NCI-H460 (cell line): ENCODE measurements at regions not wholly inside any gene's neighbourhood (a gene's known extent, or its start where the extent isn't known, plus 50 kb on each side); places are given as distances from the start of the nearest gene placed in this dataset.
"Not testable (repeated sequence)": the region's sequence is repeated elsewhere in the genome, so short reads cannot be mapped to it uniquely, and the experiment has no call there.

ENCODE experiments used
- DNase-seq: peaks from one replicate; pipeline ENCODE4 v3.0.0-alpha.2; 2016; ENCODE audit warnings: low read depth; ENCODE audit errors: extremely low read depth

DNA sequence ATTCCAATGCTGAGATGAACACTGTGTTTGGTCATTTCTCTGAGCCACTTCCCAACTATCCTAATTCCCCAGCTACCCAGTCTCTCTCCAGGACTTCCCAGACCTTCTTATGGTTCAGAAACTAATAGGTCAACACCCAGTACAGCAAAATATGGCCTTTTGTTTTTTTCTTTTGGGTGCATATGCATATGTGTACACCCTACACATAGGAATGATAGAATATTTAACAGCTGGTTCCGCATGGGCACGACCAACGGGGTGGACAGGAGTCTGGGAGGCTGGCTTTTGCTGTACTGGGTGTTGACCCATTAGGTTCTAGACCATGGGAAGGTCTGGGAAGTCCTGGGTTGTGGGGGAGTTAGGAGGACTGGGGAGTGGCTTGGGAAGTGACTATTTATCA lies 143.9 kb downstream of the MRPS6 start:
- no peak for DNase-seq

- DNase-seq = no peak
Observed at GRCh38 chr21:34219334-34220060, 144.3 kb upstream of the KCNE2 start.

DNA sequence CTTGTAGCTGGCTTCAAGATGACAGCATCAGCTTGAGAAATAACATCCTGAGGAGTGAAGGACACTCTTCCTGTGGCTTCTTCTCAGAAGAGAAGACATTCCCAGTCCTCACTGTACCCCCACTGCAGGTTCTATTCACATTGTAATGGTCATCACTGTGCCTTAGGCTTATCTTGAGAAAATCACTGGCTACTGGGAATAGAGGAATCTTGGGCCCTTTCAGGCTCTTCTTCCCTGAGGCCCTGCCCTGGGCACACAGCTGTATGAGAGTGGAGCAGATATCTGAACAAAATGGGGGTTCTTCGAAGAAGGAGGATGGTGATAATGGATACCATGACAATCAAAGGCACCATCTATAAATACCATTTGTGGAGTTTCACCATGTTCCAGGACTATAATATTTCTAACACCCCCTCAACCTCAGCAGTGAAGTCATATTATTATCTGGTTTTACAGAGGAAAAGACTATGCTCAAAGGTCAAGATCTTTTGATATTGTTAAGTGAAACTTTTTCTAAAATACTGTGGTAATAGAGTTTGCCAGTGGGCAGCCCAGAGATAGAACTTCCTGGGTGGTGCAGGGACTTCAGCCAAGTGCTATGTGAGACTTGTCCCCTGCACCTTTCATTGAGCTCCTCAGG lies 143.1 kb upstream of the KCNE2 start:
- no peak for DNase-seq

GRCh38 chr21:34221331-34222030 lies 142.3 kb upstream of the KCNE2 start:
- DNase-seq = no peak

- no peak for DNase-seq
Observed at GRCh38 chr21:34222031-34222335, 141.8 kb upstream of the KCNE2 start.

GRCh38 chr21:34223376-34223775 lies 140.4 kb upstream of the KCNE2 start:
- no peak for DNase-seq

DNA sequence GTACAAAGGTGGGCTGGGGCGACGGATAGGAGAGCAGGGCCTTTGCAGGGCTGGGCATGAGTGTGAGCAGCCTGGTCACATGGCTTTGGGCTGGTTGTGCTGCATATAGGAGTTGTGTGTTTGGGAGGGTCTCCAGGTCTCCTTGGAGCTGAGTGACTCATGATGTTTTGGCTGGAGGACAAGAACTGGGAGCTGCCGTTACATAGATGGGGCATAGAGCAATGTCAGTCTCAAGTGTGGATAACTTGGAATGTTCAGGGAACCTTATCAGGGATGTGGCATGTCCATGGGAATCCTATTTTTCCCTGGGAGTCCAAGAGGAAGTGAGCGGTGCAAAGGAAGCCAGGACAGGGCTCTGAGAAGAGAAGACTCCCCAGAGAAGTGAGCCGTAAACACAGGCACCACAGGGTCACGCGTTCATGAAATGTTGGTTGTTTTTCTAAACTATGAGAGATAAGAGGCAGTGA lies 136.4 kb upstream of the KCNE2 start:
- no peak for DNase-seq

GRCh38 chr21:34228792-34229191 lies 135.0 kb upstream of the KCNE2 start:
- DNase-seq = no peak

GRCh38 chr21:34229353-34229752 lies 134.5 kb upstream of the KCNE2 start:
- DNase-seq = no peak

- DNase-seq = not testable (repeated sequence)
Observed at GRCh38 chr21:34233741-34234140, 130.1 kb upstream of the KCNE2 start.

DNA sequence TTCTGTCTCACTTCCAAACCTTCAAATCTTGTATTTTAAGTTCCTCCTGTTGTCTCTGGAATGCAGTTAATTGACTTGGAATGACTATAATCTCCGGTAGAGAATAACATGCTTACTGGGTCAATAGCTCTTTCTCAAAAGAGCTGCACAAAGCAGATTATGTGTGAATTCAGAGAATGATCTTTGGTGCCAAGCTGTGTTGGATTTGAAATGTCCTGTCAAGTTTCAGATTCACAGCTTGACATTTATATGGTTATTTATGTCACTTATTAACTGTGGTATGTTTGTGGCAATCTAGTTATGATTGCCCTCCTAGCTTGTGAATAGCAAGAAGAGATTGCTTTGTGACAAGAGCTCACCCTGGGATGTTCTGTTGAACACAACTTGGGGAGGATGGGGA lies 128.3 kb upstream of the KCNE2 start:
- no peak for DNase-seq

DNA sequence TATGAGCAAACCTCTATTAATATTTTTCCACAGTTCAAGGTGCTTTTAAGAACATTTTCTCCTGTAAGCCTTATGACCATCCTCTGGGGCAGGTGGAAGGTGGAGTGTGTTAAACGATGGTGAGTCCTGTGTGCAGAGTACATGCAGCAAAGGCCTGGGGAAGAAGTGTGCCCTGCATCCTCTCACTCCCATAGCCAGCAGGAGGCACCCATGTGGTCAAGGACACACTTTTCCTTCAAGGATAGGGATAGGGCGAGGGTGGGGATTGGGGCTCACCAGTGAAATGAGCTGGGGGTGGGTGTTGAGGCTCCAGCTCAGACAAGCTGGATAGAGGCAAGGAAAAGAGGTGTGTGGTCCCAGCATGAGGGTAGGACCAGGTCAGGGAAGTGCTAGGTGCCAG lies 120.8 kb upstream of the KCNE2 start:
- DNase-seq = no peak

DNA sequence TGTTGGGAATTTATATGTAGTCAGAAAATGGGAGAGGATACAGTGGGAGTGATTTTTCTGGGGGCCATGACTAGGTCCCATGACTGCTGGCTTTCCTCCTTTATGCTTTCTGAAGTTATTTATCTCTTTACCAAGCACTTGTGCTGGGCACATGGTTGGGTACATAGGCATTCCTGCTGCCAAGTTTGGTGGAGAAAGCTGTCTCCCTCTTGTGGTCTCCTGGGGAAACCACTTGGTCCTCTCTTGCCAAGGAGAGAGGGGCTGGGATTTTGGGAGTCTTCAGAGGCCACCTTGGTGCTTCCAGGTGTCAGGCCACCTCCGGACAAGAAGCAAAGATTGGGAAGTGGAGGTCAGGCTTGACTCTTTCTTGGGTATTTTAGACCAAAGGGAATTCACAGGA lies 120.2 kb upstream of the KCNE2 start:
- peak; percentile 1 for DNase-seq

- DNase-seq = no peak
Observed at GRCh38 chr21:34252751-34253150, 111.1 kb upstream of the KCNE2 start.

DNA sequence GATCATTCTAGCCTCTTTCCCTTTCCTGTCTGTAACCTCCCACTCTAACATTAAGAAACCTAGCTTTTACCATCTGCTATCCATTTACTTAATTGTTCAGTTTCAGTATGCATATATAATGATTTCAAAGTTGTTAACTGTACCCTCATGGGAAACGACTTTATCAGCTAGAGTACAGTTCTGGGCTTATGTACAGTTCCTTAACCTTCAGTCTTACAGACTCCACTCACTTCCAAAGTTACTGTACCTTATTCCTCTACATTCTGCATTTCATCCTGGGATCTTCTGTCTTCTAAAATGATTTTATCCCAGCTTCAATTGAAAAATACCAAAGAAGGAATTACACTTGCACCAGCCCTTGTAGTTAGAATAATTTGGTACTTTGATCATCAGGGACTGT lies 108.7 kb upstream of the KCNE2 start:
- DNase-seq = no peak

DNA sequence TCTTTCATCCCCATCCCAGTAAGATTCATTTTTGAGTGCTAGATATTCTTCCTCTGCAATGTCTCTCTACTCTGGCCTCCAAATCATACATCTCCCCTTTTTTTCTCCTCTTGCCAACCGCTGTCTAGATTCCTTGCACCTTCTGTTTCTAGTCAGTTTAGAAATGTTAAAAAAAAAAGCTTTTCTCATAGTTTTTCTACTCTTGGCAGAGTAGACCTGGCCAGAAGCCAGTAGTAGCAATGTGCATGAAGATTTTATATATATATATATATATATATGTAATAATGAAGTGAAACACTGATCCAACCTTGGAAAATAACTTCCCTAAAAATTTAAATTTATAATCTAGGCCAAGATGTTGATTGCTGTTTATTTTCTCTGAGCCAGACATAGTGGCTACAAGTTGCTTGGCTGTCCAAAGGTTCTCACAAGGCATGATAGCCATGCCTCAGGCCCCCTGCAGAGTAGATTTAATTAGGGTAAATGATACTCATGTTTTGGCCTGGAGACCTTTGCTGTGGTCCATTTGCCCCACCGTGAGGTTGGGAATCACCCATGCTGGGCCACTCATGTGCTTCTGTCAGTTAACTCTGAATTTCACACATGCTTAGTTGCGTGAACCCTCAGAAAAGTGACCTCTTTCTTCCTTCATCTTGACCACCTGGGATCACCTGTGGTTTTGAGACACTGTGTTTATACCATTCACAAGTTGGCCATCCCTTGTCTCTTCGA lies 103.4 kb upstream of the KCNE2 start:
- no peak for DNase-seq

DNA sequence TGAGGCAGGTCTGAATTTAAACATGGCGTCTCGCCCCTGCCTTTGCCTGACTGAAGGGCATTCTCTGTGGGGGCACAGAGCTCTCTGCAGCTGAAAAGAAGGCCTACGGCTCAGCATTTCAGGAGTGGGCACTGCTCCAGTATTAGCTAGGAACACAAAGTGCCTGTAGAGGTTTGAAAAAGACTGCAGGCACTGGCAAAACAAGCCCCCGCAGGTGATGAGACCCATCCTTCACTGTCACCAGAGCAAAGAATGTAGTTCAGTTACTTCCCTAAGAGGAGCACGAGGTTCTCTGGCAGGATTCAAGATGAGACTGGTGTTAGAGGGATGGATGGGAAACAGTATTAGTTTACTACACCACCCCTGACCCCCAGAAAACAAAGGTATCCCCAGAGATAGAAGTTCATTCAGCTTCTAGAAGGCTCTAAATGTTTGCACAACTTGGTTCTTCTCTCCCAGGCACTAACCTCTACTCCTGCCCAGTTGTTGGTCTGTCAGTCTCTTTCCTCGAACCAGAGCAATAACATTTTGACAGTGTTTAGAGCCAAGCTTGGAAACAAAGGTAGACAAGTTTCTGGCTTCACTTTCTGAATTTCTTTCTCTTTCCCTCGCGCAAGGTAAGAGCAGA lies 101.9 kb upstream of the KCNE2 start:
- no peak for DNase-seq

DNA sequence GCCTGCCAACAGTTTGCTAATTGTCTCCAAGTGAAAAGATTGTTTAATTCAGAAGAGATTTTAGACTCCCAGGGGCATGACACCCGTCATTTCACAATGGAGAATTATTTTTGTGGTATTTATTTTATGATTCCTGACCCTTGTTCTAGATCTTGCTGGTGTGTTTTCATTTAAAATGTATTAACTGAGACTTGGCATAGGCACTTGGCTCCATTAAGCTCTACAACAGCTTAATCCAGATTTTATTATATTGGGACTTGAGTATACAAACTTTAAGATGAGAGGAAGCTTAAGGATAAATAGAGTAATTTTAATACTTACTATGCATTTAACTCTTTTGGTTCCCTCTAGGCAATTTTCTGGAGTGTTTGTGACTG lies 101.3 kb upstream of the KCNE2 start:
- DNase-seq = no peak

DNA sequence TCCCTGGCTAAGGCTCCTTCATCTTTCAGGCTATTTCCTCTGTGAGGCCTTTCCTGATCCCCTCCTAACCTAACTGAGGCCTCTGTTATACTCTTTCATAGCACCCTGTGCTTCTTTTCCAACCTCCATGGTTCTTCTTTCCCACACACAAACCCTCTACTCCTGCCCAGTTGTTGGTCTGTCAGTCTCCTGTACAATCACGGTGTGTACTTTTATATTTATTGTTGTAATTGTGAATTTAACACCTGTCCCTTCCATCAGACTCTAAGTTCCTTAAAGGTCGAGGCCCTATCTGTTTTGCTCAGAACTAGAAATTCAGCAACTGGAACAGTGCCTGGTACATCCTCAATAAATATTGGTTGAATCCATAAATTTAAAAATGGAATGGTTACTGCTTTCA lies 100.2 kb upstream of the KCNE2 start:
- DNase-seq = no peak

GRCh38 chr21:34266351-34266750 lies 97.5 kb upstream of the KCNE2 start:
- DNase-seq = no peak

GRCh38 chr21:34268493-34268892 lies 95.3 kb upstream of the KCNE2 start:
- DNase-seq = no peak
